Astrocyte of the cerebellum (primary cell): ENCODE measurements at regions not wholly inside any gene's neighbourhood (a gene's known extent, or its start where the extent isn't known, plus 50 kb on each side); places are given as distances from the start of the nearest gene placed in this dataset.

ENCODE experiments used
- DNase-seq: peaks from one replicate; pipeline ENCODE4 v3.0.0-alpha.2; 2011; ENCODE audit warnings: low read depth
- H3K4me3 ChIP-seq: 2 replicates; pipeline ENCODE4 v1.5.1; 2011; ENCODE audit warnings: mild to moderate bottlenecking, low read depth, low read length, moderate library complexity
- in situ Hi-C: cut with HindIII; loops from 2 replicates; pipeline ENCODE4 v1.10.0; 2017; ENCODE audit warnings: low sequenced_read_pairs
- TF ChIP-seq, protein P1 (sequence below): IDR thresholded peaks from 2 replicates; pipeline ENCODE4 v1.5.1; 2012; ENCODE audit warnings: low read length, low read depth, moderate library complexity, mild to moderate bottlenecking; ENCODE audit errors: missing control alignments

DNA sequence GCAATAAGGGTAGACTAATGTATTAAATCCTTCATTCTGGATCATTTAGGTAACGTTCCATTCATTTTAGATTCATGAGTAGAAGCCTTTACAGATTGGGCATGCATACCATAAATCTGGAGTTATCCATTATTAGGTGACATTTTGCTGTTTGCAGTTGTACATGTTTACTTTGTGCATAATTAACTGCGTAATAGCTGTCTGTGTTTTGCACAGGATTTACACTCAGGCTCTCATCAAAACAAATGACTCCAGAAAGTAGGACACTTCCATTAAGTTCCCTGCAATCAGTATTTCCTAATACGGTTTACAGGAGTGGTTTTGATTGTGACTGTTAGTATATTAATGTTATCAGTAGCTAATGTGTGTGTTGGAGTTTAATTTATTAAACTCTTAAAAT is 997.4 kb downstream of the HACE1 start:
- H3K4me3 ChIP-seq, result no peak overlapping the region
- in situ Hi-C loops, result no loop called here
- DNase-seq, result no peak
- TF ChIP-seq, protein P1, sequence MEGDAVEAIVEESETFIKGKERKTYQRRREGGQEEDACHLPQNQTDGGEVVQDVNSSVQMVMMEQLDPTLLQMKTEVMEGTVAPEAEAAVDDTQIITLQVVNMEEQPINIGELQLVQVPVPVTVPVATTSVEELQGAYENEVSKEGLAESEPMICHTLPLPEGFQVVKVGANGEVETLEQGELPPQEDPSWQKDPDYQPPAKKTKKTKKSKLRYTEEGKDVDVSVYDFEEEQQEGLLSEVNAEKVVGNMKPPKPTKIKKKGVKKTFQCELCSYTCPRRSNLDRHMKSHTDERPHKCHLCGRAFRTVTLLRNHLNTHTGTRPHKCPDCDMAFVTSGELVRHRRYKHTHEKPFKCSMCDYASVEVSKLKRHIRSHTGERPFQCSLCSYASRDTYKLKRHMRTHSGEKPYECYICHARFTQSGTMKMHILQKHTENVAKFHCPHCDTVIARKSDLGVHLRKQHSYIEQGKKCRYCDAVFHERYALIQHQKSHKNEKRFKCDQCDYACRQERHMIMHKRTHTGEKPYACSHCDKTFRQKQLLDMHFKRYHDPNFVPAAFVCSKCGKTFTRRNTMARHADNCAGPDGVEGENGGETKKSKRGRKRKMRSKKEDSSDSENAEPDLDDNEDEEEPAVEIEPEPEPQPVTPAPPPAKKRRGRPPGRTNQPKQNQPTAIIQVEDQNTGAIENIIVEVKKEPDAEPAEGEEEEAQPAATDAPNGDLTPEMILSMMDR, result no peak

DNA sequence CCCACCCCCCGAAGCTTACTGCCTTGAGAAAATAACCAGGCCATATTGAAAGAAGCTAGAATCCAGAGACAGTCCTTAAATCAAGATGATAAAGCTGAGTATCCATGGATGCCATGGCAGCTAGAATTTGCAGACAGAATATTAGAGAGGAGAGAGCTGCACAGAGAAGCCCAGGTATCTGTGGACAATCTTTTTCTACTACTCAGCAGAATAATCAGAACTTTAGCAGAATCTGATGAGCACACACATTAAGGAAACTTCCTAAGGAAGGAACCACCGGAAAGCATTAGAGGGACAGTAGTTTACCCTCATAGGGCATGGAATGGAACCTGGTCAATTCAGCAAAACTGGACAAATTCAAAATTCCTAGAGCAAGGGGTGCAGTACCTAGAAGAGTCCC is 1001.7 kb downstream of the HACE1 start:
- no peak overlapping the region for H3K4me3 ChIP-seq
- TF ChIP-seq, protein P1, result no peak
- in situ Hi-C loops, result no loop called here
- no peak for DNase-seq

DNA sequence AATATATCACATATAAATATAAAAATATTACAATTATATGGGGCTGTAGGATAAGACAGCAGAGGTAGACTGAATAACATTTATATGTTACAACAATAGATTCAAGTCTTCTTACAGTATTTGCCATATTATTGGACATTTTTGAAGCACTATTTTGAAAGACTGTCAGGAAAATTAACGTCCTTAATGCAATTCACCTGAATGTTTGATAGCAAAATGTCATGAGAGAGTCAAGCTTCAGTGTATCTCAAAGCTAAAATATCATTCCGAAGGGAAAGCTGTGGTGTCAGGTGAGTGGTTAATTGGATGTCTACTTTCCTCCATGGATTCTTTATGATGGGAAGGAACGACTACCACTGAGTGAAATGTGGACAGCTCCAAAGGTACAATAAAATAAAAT is 1004.0 kb downstream of the HACE1 start:
- no peak for DNase-seq
- in situ Hi-C loops, result no loop called here
- TF ChIP-seq, protein P1, result no peak
- no peak overlapping the region for H3K4me3 ChIP-seq

DNA sequence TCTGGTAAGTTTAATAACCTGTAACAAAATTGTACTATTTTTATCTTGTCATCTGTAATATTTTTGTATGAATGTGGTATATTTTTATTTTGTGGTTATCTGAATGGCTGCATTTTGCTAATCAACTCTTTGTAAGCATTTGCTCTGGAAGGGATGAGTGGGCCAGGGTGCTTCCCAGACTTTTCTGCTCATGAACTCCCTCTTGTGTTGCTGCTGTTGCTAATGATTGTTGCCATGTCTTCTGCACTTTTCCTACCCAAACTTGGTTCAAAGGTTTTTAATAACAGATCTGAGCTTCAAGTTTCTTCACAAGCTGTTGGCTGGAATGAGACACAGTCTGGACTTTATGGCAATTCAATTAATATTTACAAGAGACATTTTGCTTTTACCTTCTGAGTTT is 1005.7 kb downstream of the HACE1 start:
- no peak overlapping the region for H3K4me3 ChIP-seq
- TF ChIP-seq, protein P1, result no peak
- in situ Hi-C loops, result no loop called here
- no peak for DNase-seq

DNA sequence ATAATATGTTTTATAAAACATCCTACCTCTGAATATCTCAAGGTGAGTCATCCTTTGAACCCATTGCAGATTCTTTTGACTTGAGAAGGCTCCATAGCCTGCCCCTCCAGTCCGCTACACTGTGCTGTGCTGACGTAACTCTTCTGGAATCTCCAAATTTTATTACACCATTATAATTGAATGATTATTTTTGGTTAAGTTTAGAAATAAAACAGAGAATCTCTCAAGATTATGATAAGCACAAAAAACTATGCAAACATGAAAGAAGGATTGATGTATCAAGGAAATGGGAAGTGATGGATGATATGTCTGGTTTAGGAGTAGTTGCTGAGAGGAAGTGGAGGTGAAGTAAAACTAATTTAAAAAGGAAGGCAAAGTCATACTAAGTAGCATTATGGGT is 1021.3 kb downstream of the HACE1 start:
- TF ChIP-seq, protein P1, result no peak
- DNase-seq, result no peak
- in situ Hi-C loops, result no loop called here
- no peak overlapping the region for H3K4me3 ChIP-seq

DNA sequence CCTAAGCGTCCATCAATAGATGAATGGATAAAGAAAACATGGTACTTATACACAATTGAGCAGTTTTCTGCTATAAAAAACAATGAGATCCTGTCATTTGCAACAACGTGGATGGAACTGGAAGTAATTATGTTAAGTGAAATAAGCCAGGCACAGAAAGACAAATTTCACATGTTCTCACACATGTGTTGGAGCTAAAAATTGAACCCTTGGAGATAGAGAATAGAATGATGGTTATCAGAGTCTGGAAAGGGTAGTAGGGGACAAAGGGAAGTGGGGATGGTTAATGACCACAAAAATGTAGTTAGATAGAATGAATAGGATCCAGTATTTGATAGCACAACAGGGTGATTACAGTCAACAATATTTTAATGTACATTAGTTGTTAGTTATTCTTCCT is 1033.5 kb downstream of the HACE1 start:
- no peak for DNase-seq
- TF ChIP-seq, protein P1, result no peak
- in situ Hi-C loops, result no loop called here
- H3K4me3 ChIP-seq, result no peak overlapping the region

DNA sequence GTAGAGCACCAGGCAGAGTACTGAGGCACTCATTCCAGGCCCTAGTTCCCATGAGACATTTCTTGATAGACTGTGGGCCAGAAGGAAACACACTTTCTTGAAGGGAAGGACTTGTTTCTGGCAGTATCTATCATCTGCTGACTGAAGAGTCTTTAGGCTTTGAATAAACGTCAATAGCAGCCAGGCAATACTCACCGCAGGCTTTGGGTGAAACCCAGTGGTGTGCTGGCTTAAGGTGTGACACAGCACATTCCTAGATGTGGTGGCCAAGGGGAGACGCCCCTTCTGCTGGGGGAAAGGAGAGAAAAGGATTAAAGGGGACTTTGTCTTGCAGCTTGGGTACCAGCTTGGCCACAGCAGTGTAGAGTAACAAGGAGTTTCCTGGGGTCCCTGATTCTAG is 1039.6 kb downstream of the HACE1 start:
- no peak overlapping the region for H3K4me3 ChIP-seq
- in situ Hi-C loops, result no loop called here
- no peak for DNase-seq
- TF ChIP-seq, protein P1, result no peak
